ENCODE measurements at regions not wholly inside any gene's neighbourhood (a gene's known extent, or its start where the extent isn't known, plus 50 kb on each side); places are given as distances from the start of the nearest gene placed in this dataset.

DNA sequence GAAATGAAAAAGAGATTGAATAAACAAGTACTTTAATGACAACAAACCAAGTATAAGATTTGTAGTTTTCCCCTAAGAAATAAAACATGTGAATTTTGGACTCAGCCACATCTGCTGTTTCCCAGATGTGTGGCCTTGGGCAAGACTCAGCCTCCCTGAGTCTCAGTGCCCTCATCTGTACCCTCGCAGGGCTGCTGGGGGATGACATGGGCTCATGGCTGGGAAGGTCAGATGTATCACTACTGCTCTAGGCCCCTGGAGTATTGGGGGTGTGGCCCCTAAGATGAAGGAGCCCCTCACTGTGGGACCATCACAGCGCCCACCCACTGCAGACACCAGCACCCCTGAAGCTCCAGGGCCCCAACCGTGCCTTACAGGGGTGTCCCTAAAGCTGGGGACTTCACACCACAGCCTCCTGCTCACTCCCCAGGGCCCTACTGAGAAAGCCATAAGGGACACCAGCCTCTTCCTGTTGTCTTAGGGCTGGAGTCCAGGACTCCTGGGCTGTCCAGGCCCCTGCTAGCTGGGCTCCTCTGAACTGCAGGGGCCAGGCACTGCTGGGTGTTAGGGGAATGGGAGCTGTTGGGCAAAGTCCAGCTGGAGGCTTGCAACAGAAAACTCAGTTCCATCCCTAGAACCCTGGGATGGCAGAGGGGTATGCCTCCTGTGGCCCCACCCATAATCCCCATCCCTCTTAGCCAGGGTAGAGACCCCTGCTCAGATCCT is 104.0 kb upstream of the WNT4 start:
- no peak for DNase-seq

DNA sequence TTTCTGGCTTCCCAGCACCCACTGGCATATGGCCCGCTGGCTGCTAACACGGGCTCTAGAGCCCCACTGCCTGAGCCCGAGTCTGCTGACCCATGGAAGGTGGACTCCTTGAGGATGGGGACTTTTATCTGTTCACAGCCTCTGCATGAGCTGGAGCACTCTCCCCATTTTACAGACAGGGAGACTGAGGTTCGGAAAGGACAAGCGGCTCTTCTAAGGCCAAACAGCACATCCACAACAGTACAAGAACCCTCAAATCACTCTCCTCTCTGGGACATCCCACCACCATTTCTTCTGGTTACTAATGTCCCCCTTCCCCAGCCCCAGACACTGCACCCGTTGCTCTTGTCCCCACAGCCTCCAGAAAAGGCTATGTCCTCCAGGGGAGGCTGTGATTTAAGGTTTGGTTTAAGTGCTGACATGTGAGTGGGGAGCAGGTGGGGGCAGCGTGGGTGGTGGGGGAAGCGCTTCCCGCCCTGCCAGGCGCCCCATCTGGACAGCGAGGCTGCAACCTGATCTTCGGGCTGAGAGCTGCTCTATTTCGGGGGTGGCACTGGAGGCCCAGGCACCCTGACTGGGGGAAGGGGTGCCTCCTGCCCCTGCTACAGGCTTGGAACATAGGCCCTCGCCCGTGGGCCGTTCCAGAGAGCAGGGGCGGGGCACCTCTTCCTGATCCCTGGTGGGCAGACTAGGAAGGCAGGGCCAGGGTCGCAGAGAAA is 104.8 kb upstream of the WNT4 start:
- no peak for DNase-seq

DNA sequence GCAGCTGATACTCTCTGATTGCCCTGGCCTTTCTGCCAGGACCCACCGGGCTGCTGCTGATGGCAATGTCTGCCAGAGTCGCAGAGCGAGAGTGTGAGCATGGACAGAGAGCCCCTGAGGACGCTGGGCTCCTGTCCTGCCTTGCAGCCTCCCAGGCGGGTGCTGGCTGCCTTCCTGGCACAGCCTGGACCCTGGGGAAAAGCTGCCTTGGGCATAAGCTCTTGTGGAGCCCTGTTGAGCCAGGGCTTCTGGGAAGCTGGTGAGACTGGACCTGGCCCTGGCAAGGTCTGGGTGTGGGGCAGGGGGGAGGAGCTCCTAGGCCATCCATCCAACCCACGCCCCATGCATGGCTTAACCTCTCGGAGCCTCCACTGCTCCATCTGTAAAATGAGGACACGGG is 105.8 kb upstream of the WNT4 start:
- no peak for DNase-seq

DNA sequence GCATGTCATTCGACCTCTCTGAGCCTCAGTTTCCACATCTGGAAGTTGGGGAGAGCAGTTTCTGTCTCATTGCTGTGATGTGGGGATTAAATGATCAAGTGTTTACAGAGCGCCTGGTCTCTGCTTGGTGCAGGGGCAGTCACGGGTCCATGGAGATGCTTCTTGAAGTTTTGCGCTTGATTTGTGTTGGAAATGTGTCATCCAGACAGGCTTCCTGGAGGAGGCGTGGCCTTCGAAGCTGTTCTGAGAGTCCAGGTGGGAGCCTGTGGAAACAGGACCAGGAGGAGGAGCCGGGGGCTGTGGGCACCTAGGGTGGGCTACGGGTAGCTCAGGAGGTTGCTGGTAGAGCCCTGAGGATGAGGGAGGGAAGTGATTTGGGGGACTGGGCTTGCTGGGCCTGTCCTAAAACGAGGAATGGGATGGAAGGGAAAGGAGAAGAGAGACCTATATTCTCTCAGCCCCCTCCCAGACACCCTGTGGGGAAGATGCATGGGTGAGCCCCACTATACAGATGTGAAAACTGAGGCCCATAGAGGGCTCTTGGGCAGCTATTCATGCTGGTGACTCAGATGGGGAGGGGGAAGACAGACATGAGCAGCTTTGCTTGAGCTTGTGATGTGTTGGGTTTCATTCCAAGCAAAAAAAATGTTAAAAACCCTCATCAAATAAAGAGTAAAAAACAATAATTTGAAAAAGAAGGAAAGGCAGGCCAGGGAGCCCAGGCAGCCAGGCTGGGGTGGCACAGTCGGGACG is 107.2 kb upstream of the WNT4 start:
- no peak for DNase-seq

DNA sequence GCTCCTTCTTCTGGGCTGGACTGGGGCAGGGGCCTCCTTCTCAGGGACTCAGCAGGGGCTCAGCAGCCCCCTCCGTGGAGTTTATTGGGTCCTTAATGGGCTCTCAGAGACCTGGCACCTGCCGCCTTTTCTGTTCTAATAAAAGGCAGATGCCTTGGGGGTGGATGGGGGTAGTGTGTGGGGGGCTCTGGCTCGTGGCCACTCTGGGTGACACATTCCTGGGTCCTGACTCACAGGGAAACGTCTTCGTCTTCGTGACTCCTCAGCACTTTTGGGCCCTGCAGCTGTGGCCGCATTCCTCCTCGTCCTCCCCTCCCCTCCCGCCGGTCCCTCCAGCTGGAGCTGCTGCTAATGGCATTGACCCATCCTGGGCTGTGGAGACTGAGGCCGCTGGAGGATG is 107.8 kb upstream of the WNT4 start:
- no peak for DNase-seq

DNA sequence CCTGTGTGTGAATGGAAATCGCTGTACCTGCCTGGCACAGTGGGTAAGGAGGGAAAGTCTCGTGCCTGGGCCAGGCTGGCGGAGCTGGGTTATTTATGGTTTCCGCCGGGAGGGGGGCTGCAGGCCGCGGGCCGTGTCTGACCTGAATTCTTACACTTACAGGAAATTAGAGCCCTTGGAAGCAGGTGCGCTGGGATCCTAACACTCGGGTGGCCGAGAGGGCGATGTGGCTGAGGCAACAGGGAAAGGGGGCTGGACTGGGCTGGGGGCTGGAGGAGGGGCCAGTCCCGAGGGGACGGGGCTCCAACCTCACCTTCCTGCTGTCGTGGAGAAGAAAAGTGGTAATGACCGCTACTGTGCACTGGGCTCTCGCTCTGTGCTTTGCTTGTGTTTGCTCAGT is 109.4 kb upstream of the WNT4 start:
- DNase-seq: no peak

DNA sequence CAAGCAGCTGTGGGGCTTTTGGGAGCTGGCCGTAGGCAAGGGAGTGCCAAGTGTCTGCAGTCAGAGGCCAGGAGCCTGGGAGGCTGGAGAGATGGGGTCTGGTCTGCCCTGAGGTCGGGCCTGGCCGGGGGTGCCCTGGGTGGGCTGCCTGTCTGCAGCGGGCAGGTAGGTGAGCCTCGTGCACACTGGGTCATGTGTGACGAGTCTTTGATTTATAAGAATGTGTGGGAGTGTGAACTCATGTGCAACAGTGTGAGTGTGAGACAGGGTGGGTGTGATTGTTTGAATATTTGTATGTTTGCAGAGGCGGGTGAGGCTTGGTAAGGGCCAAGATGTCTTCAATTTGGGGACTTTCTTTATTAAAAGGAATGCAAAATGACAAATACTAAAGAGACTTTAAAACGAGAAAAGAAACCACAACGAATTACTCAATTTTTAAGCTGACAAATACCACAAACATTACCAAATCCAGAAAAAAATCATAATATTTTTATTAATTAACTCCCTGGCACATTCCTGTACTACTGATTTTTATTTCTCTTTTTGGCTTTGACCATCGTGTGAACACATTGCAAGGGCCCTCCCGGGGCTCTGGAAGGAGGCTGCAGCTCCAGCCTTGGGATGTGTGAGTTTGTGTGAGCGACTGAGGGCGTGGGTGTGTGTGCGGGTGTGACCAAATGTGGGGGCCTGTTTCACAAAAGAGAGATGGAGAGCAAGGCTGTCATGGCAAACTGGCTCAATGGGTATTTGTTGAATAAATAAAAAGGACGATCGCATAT is 110.3 kb upstream of the WNT4 start:
- no peak for DNase-seq

DNA sequence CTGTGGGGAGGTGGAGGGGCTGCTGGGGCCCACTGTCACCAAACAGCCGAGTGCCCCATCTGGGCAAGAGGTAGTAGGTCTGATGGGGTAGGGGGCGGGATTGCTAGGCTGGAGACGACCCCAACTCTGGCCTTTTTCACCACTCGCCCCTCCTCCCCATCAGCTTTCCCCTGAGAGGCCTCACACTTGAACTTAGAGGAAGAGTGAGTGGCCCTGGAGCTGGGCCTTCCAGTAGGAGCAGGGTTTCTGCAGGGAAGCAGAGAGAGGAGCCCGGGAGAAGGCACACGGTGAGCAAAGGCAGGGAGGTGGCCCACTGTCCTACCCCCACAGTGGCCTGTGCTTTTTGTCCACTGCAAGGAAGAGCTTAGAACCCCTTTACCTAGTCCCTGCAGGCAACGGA is 111.9 kb upstream of the WNT4 start:
- no peak for DNase-seq

DNA sequence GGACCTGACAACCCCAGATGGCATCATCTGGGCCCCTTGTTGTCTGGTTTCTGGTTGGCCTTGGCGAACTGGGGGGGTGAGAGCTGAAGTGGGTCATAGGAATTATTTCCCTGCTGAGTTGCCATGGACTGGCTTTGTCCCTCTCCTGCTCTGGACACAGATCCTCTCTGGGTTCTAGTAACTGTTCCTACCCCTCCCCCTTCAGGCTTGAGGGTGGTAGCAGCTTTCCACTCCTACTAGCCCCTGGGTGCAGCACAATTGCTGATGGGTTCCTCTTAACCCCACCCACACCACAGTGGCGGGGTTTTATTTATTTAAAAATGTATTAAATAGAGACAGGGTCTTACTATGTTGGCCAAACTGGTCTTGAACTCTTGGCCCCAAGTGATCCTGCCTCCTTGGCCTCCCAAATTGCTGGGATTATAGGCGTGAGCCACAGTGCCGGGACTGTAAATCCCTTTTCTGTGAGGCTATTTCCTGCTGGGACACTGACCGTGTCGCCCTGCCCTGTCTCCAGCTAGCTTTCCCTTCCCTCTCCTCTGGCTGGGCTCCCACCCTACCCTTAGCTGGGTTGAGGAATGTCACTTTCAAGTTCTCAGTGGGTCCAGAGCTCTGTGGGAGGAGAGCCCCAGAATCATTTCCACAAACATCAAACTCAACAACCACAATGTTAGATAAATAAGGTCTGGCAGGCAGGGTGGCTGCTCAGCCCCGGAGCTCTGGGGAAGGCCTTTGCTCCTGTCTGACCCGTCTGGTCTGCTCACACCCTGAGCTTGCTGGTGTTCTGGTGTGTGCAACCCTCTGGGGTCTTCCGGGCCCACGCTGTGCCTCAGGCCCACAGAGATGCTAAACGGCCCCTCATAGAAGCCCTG is 112.7 kb upstream of the WNT4 start:
- DNase-seq: no peak

DNA sequence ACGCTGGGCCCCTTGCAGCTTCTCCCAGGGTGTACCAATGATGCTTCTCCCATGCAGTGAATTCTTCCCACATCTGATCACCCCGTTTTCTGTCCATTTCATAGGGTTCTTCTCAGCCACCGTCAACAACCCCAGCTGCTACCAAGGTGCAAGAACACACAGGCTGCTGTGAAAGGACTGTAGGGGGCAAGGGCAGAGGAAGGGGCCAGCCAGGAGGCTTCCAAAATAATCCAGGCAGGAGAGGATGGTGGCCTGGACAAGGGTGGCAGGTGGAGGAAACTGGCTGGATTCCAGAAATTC is 113.3 kb upstream of the WNT4 start:
- DNase-seq: no peak

DNA sequence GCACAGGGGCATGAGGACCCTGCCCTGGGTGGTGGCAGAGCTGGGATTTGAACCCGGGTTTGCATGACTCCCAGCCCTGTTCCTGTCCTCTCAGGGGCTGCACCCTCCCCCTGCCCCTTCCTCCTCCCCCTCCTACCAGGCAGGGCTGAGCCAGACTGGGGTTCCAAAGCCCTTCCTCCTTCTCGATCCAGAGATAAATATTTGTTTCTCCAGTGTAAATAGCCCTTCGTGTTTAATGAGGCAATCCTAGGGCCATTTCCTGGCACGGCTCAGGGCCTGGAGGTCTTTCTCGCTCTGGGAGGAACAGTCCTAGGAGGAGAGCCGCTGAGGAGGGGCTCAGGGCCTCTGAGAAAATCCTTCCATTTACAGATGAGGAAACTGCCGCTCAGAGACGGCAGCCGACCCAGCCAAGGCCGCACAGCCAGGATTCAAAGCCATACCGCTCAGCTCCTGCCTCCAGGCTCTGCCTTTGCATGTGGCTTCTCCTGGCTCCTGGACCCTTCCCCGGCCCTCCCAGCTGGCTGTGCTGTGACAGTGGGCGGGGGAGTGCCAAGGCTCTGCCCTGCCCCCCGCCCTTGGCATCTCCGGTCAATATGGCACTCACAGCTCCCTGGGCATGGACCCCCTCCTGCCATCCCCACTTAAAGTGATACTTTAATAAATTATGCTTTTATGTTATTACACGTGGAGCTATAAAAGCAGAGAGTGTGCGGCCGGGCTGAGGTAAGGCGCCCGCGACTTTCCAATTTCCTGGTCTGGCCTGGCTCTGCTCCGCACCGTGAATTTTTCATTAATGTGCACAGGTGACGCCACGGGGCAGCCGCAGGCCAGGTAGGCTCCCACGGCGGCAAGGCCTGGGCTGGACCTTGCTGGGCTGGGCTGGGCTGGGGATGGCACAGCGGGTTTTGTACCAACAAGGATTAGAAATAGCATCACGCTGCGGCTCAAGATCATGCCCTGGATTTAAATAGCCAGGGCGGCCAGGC is 114.7 kb upstream of the WNT4 start:
- DNase-seq: no peak

DNA sequence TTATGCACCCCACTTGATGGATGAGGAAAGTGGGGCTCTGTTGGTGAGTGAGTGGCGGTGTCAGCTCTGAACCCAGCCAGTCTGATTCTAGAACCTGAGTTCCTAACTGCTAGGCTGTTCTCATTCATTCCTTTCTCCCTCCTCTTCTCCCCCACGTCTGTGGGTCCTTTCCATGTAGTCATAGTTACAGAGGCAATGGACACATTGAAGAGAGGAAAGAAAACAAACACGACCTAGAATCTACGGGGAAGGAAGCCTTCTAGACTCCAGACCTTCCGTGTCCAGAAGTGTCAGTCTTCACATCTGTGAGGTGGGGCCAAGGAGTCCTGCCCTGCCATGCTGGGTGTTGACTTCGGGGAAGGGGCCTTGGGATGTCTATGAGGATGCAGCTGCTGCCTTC is 115.8 kb upstream of the WNT4 start:
- no peak for DNase-seq

DNA sequence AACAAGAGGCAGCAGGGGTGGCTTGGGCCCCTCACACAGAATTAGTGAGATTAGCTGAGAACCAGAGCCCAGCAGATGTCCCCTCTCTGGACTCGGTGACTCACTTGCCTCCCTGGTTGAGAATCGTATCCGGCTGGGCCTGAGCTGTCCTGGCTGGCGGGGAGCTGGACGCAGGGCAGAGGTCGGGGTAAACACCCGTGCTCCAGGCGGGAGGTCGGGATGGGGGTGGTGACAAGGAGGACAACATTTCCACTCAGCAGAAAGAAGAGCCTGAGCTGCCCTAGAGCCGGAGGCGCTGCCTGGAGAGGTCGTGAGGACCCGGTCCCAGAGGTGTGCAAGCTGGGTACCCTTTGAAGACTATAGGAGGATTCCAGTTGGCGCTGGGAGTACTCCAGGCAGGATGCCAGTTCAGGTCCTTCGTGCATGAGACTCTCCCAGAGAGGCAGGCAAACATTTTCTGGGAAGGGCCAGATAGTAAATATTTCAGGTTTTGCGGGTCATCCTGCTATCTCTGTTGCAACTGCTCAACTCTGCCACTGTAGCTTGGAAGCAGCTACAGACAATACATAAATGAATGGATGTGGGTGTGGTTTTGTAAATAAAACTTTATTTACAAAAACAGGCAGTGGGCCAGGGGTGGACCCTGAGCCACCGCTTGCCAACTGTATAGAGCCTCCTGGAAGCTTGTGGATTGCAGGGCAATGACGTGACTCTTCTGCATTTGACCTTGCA is 116.8 kb upstream of the WNT4 start:
- no peak for DNase-seq

DNA sequence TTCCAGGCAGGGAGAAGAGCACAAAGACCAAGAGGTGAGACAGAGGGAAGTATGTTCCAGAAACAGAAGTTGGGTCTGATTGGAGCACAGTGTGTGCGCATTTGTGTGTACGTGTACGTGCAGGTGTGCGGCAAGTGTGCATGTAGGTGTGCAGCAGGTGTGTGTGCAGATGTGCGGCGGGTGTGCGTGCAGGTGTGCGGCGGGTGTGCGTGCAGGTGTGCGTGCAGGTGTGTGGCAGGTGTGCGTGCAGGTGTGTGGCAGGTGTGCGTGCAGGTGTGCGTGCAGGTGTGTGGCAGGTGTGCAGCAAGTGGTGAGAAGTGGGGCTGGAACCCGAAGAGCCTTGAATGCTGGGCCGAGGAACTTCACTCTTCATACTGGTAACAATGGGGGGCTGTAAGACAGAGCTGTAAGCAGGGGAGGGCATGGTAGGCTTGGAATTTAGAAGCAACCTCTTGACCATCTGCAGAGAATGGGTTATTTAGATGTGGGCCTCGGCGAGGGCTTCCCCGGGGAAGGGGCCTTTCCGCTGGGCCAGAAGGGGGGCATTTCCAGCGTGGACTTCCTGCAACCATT is 118.0 kb upstream of the WNT4 start:
- DNase-seq: no peak

DNA sequence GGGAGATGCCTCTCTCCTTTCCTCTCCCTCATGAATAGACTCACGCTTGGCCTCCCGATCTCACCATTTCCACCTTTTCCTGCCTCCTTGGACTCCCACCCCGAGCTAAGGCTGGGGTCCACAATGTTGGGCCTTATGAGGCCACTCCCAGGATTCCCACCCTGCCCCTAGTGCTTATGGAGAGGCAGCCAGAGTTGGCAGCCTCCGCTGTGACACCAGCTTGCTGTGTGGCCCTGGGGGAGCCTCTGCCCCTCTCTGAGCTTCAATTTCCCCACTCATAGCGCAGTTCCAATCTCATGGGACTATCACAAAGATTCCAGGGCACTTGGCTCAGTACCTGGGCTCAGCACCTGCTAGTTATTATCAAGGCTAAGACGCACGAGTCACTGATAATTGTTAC is 118.7 kb upstream of the WNT4 start:
- no peak for DNase-seq

DNA sequence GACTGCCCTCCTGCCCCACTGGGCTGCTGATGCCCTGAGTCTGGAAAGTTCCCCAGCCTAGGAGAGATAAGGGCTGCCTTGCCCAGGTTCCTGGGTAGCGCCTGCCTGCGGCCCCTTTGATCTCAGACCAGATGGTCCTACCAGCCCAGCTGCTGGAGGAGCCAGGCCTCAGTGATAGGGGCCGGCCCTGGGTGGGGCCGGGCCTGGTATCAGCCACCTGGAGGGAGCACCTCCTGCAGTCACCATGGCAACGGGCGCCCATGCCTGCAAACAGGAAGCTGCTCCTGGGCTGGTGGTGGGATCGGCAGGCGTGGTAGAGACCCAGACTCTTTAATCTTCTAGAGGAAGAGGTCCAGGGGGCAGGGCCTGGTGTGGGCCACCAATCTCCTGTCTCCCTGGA is 119.7 kb upstream of the WNT4 start:
- DNase-seq: no peak

DNA sequence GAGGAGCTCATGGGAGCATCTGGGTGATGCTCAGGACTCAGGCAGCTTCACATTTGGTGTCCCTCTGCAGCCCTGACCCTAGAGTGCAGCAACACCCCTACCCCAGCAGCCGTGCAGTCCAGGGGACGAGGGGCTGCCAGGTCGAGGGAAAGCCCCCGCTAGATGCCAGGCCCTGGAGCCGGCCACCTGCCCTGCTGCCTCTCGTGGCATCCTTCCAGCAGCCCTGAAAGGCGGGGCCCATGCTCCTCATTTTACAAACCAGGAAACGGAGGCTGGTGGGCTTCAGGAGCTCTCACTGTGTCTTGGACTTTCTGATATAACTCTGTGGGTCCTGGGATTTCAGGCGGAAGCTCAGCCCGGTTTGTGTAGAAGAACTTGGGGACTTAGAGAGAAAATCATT is 120.5 kb upstream of the WNT4 start:
- no peak for DNase-seq

DNA sequence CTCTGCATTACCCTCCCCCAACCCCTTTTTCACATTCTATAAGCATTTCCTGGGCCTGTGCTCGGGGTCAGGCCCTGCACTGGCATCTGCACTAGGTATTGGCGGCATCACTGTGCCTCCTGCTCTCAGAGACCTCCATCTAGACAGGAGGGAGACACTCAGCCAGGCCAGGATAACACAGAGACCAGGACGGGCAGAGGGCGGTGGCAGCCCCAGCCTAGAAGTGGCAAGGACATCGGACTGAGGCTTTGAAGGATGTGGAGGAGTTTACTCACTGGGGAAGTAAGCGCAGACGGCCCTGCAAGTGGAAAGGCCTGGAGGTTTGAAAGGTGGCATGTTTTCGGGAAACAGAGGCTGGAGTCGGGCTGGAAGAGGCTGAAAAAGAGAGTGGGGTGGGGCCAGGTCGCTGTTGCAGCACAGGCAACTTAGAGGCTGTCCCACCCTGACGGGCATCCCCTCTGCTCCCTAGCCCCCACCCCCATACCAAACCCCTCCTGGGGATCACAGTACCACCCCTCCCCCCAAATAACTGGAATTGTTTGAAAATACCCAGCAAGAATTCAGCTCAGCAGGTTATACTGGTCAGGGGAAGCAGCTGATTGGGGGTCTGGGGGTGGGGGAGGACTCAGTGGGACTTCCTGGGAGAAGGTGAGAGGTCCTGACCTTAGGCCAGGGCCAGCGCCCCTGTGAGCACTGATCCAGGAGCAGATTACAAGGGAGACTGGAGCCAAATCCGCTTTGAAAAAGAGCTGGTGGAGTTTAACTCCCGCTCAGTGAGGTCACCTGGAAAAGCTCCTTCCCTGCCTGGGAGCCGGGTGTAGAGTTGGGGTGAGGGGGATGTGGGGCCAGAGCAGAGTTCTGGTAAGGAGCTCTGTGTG is 121.8 kb upstream of the WNT4 start:
- no peak for DNase-seq

DNA sequence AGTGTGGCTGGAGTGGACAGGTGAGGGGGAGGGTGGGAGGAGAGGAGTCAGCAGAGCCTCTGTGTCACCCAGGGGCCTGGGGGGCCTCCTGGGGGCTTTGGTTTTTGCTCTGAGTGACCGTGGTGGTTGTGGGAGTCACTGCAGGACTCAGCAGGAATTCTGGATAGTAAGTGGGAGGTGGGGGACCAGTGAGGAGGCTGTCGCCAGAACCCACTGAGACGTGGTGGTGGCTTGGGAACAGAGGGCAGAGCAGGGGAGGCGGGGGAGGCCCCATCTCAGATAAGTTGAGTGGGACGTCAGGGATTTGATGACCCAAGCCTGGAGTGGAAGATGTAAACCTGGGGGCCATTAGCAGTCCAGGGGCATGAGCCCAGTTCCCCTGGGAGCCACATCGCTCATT is 123.2 kb upstream of the WNT4 start:
- no peak for DNase-seq

Data from activated CD4-positive, alpha-beta T cell treated with anti-CD3 and anti-CD28 coated beads, Interleukin-10, Interleukin-2, amounts not matched to agents 100 ng/mL and 50 ng/mL, durations not matched to agents 16 hours and 8 hours (primary cell).